KMS-11 (cell line): ENCODE measurements at regions not wholly inside any gene's neighbourhood (a gene's known extent, or its start where the extent isn't known, plus 50 kb on each side); places are given as distances from the start of the nearest gene placed in this dataset.

Experiments used
- H2AFZ ChIP-seq: fragments of 200-600 bp; sonication (generic); 2 replicates; pipeline ENCODE4 v1.6.1; 2016; ENCODE audit warnings: antibody characterized with exemption, mixed run types, low read depth
- H3K27ac ChIP-seq: fragments of 200-600 bp; sonication (generic); 2 replicates; pipeline ENCODE4 v1.6.1; 2016; ENCODE audit warnings: mild to moderate bottlenecking, mixed run types
- H3K27me3 ChIP-seq: fragments of 200-600 bp; sonication (generic); 2 replicates; pipeline ENCODE4 v1.6.1; 2017; ENCODE audit warnings: mild to moderate bottlenecking, low read depth, mixed run types, moderate library complexity; ENCODE audit not compliant: insufficient read depth
- H3K36me3 ChIP-seq: fragments of 200-600 bp; sonication (generic); 2 replicates; pipeline ENCODE4 v1.6.1; 2017; ENCODE audit warnings: mild to moderate bottlenecking, mixed run types; ENCODE audit not compliant: insufficient read depth
- H3K4me1 ChIP-seq: fragments of 200-600 bp; sonication (generic); 2 replicates; pipeline ENCODE4 v1.6.1; 2016; ENCODE audit warnings: mild to moderate bottlenecking, low read depth, mixed run types; ENCODE audit not compliant: poor library complexity, severe bottlenecking
- H3K4me2 ChIP-seq: fragments of 200-600 bp; sonication (generic); 2 replicates; pipeline ENCODE4 v1.7.0; 2016; ENCODE audit warnings: mild to moderate bottlenecking, mixed run types
- H3K4me3 ChIP-seq: fragments of 200-600 bp; sonication (generic); IDR thresholded peaks from 2 replicates; pipeline ENCODE4 v1.6.1; 2017; ENCODE audit warnings: low read depth, low read length, mixed read lengths; ENCODE audit not compliant: insufficient read depth
- H3K79me2 ChIP-seq: fragments of 200-600 bp; sonication (generic); 2 replicates; pipeline ENCODE4 v1.6.1; 2016; ENCODE audit warnings: low read depth, mixed run types; ENCODE audit not compliant: insufficient read depth
- H3K9ac ChIP-seq: fragments of 200-600 bp; sonication (generic); 2 replicates; pipeline ENCODE4 v1.6.1; 2016; ENCODE audit warnings: mild to moderate bottlenecking, mixed run types
- H4K20me1 ChIP-seq: fragments of 200-600 bp; sonication (generic); 2 replicates; pipeline ENCODE4 v1.6.1; 2016; ENCODE audit warnings: mild to moderate bottlenecking, mixed run types; ENCODE audit not compliant: insufficient read depth
- CTCF ChIP-seq: fragments of 200-600 bp; sonication (generic); conservative IDR thresholded peaks from 2 replicates; pipeline ENCODE4 v1.6.1; 2017; ENCODE audit warnings: low read depth, mild to moderate bottlenecking, antibody characterized with exemption, low read length, moderate library complexity, mixed read lengths

DNA sequence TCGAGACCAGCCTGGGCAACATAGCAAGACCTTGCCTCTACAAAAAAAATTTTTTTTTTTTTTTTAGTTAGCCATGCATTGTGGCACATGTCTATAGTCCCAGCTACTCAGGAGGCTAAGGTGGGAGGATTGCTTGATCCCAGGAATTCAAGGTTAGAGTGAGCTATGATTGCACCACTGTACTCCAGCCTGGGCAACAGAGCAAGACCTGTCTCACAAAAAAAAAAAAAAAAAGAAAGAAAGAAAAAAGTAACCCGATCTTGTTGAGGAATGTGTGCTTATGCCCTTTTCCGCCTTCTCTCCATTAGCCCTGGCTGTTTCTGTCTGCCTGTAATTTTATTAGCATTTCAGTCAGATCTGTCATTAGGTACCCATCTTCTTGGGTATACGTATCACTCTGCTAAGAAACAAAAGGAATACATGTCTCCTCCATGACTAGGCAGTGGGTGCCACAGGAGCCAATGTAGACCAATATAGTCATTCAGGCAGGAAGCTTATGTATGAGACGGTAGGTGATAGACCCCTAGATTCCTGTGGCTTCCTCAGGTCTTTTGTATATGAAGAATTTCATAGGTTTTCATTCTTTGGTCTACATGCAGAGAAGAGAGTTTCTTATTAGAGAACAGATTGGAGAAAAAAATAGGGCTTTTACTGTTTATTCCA lies 59.6 kb upstream of the NPAS1 start:
- H2AFZ ChIP-seq = no peak overlapping the region
- no peak overlapping the region for H3K4me2 ChIP-seq
- H3K4me1 ChIP-seq = peaks cover 87% of the 10 kb centered on the region
- TF ChIP-seq CTCF = no peak
- no peak overlapping the region for H3K4me3 ChIP-seq
- no peaks in the 10 kb centered on the region for H4K20me1 ChIP-seq
- no peak overlapping the region for H3K9ac ChIP-seq
- no peaks in the 10 kb centered on the region; the same call in 1 of the 2 replicates for H3K36me3 ChIP-seq
- no peaks in the 10 kb centered on the region for H3K27me3 ChIP-seq
- no peak overlapping the region for H3K27ac ChIP-seq
- peaks cover 38% of the 10 kb centered on the region; the same call in 1 of the 2 replicates for H3K79me2 ChIP-seq

GRCh38 chr19:46962030-46962570 lies 57.5 kb upstream of the NPAS1 start:
- peaks cover 70% of the 10 kb centered on the region for H3K4me1 ChIP-seq
- H4K20me1 ChIP-seq = no peaks in the 10 kb centered on the region
- TF ChIP-seq CTCF = no peak
- no peaks in the 10 kb centered on the region; the same call in 1 of the 2 replicates for H3K36me3 ChIP-seq
- H3K27me3 ChIP-seq = no peaks in the 10 kb centered on the region
- 0 out of 2 replicates have a peak overlapping the region, but pooled peaks have one; percentile 10 for H3K27ac ChIP-seq
- no peak overlapping the region for H3K4me3 ChIP-seq
- H3K4me2 ChIP-seq = no peak overlapping the region; the same call in 1 of the 2 replicates
- no peak overlapping the region for H3K9ac ChIP-seq
- peaks cover 38% of the 10 kb centered on the region; the same call in 1 of the 2 replicates for H3K79me2 ChIP-seq
- H2AFZ ChIP-seq = no peak overlapping the region

DNA sequence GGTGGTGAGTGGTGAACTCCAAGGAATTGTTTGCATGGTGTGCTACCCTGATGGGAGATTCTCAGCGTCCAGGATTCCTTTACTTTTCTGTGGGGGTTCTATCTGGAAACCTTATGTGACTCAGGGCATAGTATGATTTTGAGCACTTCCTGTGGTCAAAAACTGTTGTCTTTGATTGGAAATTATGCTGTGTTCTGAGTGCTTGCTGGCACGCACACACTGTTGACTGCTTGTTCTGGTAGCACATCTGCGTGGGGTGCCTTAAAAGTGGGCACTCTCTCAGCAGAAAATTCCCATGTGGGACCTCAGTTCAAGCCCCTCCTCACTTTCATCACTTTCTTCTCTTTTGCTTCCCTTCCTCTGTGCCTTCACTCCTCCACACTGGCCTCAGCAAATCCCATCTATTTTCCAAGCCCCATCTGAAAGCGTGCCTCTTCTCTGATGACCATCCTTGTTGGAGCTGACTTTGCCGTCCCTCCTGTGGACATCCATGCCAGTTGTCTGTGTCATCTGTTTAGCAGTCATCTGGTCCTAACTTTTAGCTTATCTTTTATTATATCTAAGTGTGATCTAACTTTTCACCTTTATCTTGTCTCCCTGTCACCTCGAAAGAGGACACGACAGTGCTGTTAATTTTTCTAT lies 56.4 kb upstream of the NPAS1 start:
- Histone ChIP-seq H3K4me1 (peaks cover 59% of the 10 kb centered on the region), H3K36me3 (no peaks in the 10 kb centered on the region; the same call in 1 of the 2 replicates), H3K4me2 (no peak overlapping the region), H4K20me1 (no peaks in the 10 kb centered on the region), H2AFZ (no peak overlapping the region), H3K27me3 (no peaks in the 10 kb centered on the region), H3K27ac (peak overlapping the region; percentile 3; the same call in 1 of the 2 replicates), H3K4me3 (no peak overlapping the region), H3K9ac (no peak overlapping the region), H3K79me2 (peaks cover 32% of the 10 kb centered on the region; the same call in 1 of the 2 replicates)
- TF ChIP-seq CTCF = no peak

DNA sequence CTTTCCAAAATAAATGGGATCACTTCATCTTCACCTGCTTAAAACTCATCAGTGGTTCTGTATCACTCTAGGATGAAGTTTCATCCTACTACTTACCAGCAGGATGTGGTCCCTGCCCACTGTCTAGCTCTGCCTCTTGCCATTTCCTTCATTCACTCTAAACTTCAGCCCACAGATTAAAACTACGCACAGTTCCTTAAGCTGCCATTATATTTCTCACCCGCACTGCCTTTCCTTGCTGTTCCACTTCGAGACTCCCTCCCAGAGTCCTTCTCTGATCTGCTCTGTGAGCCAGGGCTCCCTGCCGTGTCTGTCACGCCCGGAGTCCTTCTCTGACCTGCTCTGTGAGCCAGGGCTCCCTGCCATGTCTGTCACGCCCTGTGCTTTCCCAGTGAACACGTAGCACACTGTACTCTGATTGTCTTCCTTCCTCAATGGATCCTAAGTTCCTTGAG lies 52.0 kb upstream of the NPAS1 start:
- no peaks in the 10 kb centered on the region for H4K20me1 ChIP-seq
- H3K4me3 ChIP-seq = no peak overlapping the region
- TF ChIP-seq CTCF = no peak
- no peak overlapping the region for H3K9ac ChIP-seq
- H3K36me3 ChIP-seq = no peaks in the 10 kb centered on the region
- H3K4me1 ChIP-seq = peaks cover 23% of the 10 kb centered on the region
- H3K27me3 ChIP-seq = no peaks in the 10 kb centered on the region
- no peak overlapping the region for H3K27ac ChIP-seq
- H3K79me2 ChIP-seq = peaks cover 1% of the 10 kb centered on the region; the same call in 1 of the 2 replicates
- H2AFZ ChIP-seq = no peak overlapping the region
- H3K4me2 ChIP-seq = no peak overlapping the region
